Femur (tissue), 1 donor: ENCODE measurements at regions not wholly inside any gene's neighbourhood (a gene's known extent, or its start where the extent isn't known, plus 50 kb on each side); places are given as distances from the start of the nearest gene placed in this dataset.
"Not testable (repeated sequence)": the region's sequence is repeated elsewhere in the genome, so short reads cannot be mapped to it uniquely, and the experiment has no call there.

Source experiments
- DNase-seq: peaks from one replicate; pipeline ENCODE4 v3.0.0-alpha.2; 2017

GRCh38 chr1:198986036-198986435 is 347.2 kb downstream of the PTPRC start:
- no peak for DNase-seq

GRCh38 chr1:198986442-198986841 is 347.6 kb downstream of the PTPRC start:
- no peak for DNase-seq

- DNase-seq: peak; percentile 54
Measured at GRCh38 chr1:199002661-199003060, 363.8 kb downstream of the PTPRC start.

GRCh38 chr1:199007423-199007822 is 368.6 kb downstream of the PTPRC start:
- DNase-seq: peak; percentile 30

GRCh38 chr1:199009447-199009846 is 370.6 kb downstream of the PTPRC start:
- peak; percentile 33 for DNase-seq

- DNase-seq: no peak
Measured at GRCh38 chr1:199010492-199010891, 371.7 kb downstream of the PTPRC start.

GRCh38 chr1:199010933-199011332 is 372.1 kb downstream of the PTPRC start:
- no peak for DNase-seq

GRCh38 chr1:199015799-199016198 is 377.0 kb downstream of the PTPRC start:
- DNase-seq: no peak

GRCh38 chr1:199018471-199019135 is 379.8 kb downstream of the PTPRC start:
- no peak for DNase-seq

GRCh38 chr1:199020051-199020450 is 381.2 kb downstream of the PTPRC start:
- DNase-seq: no peak

- no peak for DNase-seq
Measured at GRCh38 chr1:199020904-199021303, 382.1 kb downstream of the PTPRC start.

- no peak for DNase-seq
Measured at GRCh38 chr1:199029401-199029800, 390.6 kb downstream of the PTPRC start.

- no peak for DNase-seq
Measured at GRCh38 chr1:199029855-199030254, 391.0 kb downstream of the PTPRC start.

- not testable (repeated sequence) for DNase-seq
Measured at GRCh38 chr1:199030541-199030940, 391.7 kb downstream of the PTPRC start.

- DNase-seq: not testable (repeated sequence)
Measured at GRCh38 chr1:199031170-199031569, 392.3 kb downstream of the PTPRC start.

GRCh38 chr1:199032479-199032878 is 393.6 kb downstream of the PTPRC start:
- DNase-seq: not testable (repeated sequence)

GRCh38 chr1:199033661-199034060 is 394.8 kb downstream of the PTPRC start:
- DNase-seq: no peak

- no peak for DNase-seq
Measured at GRCh38 chr1:199038156-199038555, 399.3 kb downstream of the PTPRC start.

GRCh38 chr1:199040076-199040905 is 401.5 kb downstream of the PTPRC start:
- DNase-seq: no peak

GRCh38 chr1:199041173-199041914 is 402.5 kb downstream of the PTPRC start:
- DNase-seq: no peak

GRCh38 chr1:199042193-199042592 is 403.4 kb downstream of the PTPRC start:
- no peak for DNase-seq

- no peak for DNase-seq
Measured at GRCh38 chr1:199044191-199044590, 405.4 kb downstream of the PTPRC start.

- DNase-seq: no peak
Measured at GRCh38 chr1:199046618-199047017, 407.8 kb downstream of the PTPRC start.

- no peak for DNase-seq
Measured at GRCh38 chr1:199054694-199055093, 415.9 kb downstream of the PTPRC start.
